ENCODE measurements at regions not wholly inside any gene's neighbourhood (a gene's known extent, or its start where the extent isn't known, plus 50 kb on each side); places are given as distances from the start of the nearest gene placed in this dataset.

DNA sequence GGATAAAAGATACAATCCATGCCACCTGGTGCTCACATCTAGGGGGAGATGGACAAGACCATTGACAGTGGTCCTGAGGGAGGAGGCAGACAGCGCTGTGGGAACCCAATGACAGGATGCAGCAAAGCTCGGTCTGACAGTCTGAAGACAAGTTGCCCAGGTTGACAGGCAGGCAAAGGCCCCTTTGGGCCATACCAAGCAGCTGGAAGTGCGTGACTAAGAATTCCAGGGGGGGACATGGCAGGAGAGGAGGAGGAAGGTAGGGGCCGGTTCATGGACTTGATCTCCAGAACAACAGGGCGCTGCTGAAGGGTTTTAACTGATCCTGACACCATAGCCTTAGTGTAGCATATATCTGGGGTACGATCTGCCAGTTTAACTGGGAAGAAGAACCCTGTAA lies 83.4 kb downstream of the RPLP1 start:
- Histone ChIP-seq H3K79me2 (ENCODE audit: low read length) (no peaks in the 10 kb centered on the region), H3K9ac (ENCODE audit: low read length) (no peak overlapping the region), H3K9me2 (replicated peaks; ENCODE audit: insufficient read depth, low read length) (no peaks in the 10 kb centered on the region), H3K27ac (ENCODE audit: low read length) (no peak overlapping the region), H3F3A (ENCODE audit: insufficient read depth, low read length) (no peaks in the 10 kb centered on the region), H3K36me3 (replicated peaks; ENCODE audit: insufficient read depth, low read length) (no peaks in the 10 kb centered on the region), H4K20me1 (ENCODE audit: insufficient read depth, low read length) (no peaks in the 10 kb centered on the region), H3K4me1 (ENCODE audit: low read length) (no peaks in the 10 kb centered on the region), H3K9me3 (replicated peaks; ENCODE audit: insufficient read depth, low read length) (no peaks in the 10 kb centered on the region), H3K4me3 (ENCODE audit: low read length) (no peak overlapping the region), H3K27me3 (replicated peaks; ENCODE audit: insufficient read depth, low read length) (no peaks in the 10 kb centered on the region), H3K4me2 (ENCODE audit: low read depth, low read length) (no peak overlapping the region), H2AFZ (ENCODE audit: low read length) (no peak overlapping the region)
- TF ChIP-seq EZH2phosphoT487 (IDR thresholded peaks at IDR 0.05; ENCODE audit: low read length) (no peak), EZH2 (optimal IDR thresholded peaks at IDR 0.05; ENCODE audit: low read depth, low read length) (no peak)
- TF ChIP-seq, protein P1, sequence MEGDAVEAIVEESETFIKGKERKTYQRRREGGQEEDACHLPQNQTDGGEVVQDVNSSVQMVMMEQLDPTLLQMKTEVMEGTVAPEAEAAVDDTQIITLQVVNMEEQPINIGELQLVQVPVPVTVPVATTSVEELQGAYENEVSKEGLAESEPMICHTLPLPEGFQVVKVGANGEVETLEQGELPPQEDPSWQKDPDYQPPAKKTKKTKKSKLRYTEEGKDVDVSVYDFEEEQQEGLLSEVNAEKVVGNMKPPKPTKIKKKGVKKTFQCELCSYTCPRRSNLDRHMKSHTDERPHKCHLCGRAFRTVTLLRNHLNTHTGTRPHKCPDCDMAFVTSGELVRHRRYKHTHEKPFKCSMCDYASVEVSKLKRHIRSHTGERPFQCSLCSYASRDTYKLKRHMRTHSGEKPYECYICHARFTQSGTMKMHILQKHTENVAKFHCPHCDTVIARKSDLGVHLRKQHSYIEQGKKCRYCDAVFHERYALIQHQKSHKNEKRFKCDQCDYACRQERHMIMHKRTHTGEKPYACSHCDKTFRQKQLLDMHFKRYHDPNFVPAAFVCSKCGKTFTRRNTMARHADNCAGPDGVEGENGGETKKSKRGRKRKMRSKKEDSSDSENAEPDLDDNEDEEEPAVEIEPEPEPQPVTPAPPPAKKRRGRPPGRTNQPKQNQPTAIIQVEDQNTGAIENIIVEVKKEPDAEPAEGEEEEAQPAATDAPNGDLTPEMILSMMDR (IDR thresholded peaks at IDR 0.05; ENCODE audit: low read length) = no peak
- DNase-seq = no peak

DNA sequence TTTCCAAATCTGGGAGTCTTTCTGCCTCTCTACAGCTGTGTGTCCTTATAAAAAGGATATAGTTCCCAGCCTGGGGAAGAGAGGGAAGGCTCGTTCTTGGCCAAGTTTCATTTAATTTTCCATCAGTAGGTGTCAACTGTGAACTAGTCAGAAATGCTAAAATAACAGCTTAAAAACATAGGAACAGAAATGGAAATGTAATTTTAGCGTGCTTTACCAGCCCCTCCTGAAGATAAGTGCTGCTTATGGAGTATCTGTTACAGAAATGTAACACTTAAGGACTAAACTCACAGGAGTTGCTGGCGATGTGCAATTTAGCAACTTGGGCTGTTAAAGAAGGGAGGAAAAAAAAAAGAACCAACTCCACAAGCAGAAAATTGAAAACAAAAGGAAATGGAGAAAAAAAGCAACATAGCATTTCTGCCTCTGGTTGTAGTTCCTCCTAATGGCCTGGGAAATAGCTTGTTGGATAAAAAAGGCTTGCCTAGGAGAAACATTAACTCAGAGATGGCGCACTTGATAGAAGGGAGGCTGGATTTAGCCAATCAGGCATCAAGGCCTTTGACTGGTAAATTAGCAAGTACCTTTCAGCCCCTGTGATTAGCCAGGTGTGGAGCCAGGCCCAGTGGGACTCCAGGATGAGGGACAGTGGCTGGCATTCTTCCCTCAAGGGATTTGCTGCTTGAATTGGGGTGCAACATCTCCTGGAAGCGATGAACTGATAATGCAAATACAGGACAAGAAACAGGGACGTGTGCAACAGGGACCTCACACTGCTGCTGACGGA lies 84.3 kb downstream of the RPLP1 start:
- H3F3A ChIP-seq (ENCODE audit: insufficient read depth, low read length) = no peaks in the 10 kb centered on the region
- DNase-seq = no peak
- H3K9me3 ChIP-seq (replicated peaks; ENCODE audit: insufficient read depth, low read length) = no peaks in the 10 kb centered on the region
- H3K27me3 ChIP-seq (replicated peaks; ENCODE audit: insufficient read depth, low read length) = no peaks in the 10 kb centered on the region
- no peak overlapping the region for H3K4me3 ChIP-seq (ENCODE audit: low read length)
- no peaks in the 10 kb centered on the region for H3K4me1 ChIP-seq (ENCODE audit: low read length)
- H4K20me1 ChIP-seq (ENCODE audit: insufficient read depth, low read length) = no peaks in the 10 kb centered on the region
- no peak overlapping the region for H3K27ac ChIP-seq (ENCODE audit: low read length)
- H2AFZ ChIP-seq (ENCODE audit: low read length) = no peak overlapping the region
- no peak overlapping the region for H3K4me2 ChIP-seq (ENCODE audit: low read depth, low read length)
- no peaks in the 10 kb centered on the region for H3K79me2 ChIP-seq (ENCODE audit: low read length)
- H3K9ac ChIP-seq (ENCODE audit: low read length) = no peak overlapping the region
- TF ChIP-seq EZH2 (optimal IDR thresholded peaks at IDR 0.05; ENCODE audit: low read depth, low read length) (no peak), EZH2phosphoT487 (IDR thresholded peaks at IDR 0.05; ENCODE audit: low read length) (no peak)
- TF ChIP-seq, protein P1 (IDR thresholded peaks at IDR 0.05; ENCODE audit: low read length) = no peak
- H3K36me3 ChIP-seq (replicated peaks; ENCODE audit: insufficient read depth, low read length) = no peaks in the 10 kb centered on the region
- no peaks in the 10 kb centered on the region for H3K9me2 ChIP-seq (replicated peaks; ENCODE audit: insufficient read depth, low read length)

DNA sequence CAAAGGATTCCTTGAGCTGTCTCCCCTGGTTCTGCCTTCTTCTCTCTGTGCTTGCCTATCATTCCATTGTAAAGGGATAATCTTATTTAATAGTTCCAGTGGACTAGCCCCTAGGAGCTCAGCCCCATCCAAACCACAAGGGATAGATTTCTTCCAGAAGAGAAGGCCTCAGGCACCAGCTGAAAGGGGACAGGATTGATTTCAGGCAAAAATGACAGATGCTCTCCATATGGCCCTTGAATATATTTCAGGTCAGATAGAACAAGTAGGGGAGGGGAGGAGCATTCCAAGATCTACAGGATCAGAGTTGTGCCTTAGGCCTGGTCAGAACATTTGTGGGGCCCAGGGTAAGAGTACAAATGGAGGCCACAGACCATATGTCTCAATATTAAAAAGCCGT lies 85.3 kb downstream of the RPLP1 start:
- Histone ChIP-seq H2AFZ (ENCODE audit: low read length) (no peak overlapping the region), H3K4me1 (ENCODE audit: low read length) (no peaks in the 10 kb centered on the region), H3K9me2 (replicated peaks; ENCODE audit: insufficient read depth, low read length) (no peaks in the 10 kb centered on the region), H3K4me3 (ENCODE audit: low read length) (no peak overlapping the region), H3K9me3 (replicated peaks; ENCODE audit: insufficient read depth, low read length) (no peaks in the 10 kb centered on the region), H3K9ac (ENCODE audit: low read length) (no peak overlapping the region), H3K27me3 (replicated peaks; ENCODE audit: insufficient read depth, low read length) (no peaks in the 10 kb centered on the region), H3K79me2 (ENCODE audit: low read length) (no peaks in the 10 kb centered on the region), H3K4me2 (ENCODE audit: low read depth, low read length) (no peak overlapping the region), H3K27ac (ENCODE audit: low read length) (no peak overlapping the region), H3K36me3 (replicated peaks; ENCODE audit: insufficient read depth, low read length) (no peaks in the 10 kb centered on the region), H4K20me1 (ENCODE audit: insufficient read depth, low read length) (no peaks in the 10 kb centered on the region), H3F3A (ENCODE audit: insufficient read depth, low read length) (no peaks in the 10 kb centered on the region)
- TF ChIP-seq, protein P1 (IDR thresholded peaks at IDR 0.05; ENCODE audit: low read length) = no peak
- TF ChIP-seq EZH2phosphoT487 (IDR thresholded peaks at IDR 0.05; ENCODE audit: low read length) (no peak), EZH2 (optimal IDR thresholded peaks at IDR 0.05; ENCODE audit: low read depth, low read length) (no peak)
- DNase-seq = no peak

Data from MM.1S (cell line).